ENCODE measurements at regions not wholly inside any gene's neighbourhood (a gene's known extent, or its start where the extent isn't known, plus 50 kb on each side); places are given as distances from the start of the nearest gene placed in this dataset.

GRCh38 chr9:14532456-14533115, 160.6 kb downstream of the ZDHHC21 start:
- TF ChIP-seq, protein P1, sequence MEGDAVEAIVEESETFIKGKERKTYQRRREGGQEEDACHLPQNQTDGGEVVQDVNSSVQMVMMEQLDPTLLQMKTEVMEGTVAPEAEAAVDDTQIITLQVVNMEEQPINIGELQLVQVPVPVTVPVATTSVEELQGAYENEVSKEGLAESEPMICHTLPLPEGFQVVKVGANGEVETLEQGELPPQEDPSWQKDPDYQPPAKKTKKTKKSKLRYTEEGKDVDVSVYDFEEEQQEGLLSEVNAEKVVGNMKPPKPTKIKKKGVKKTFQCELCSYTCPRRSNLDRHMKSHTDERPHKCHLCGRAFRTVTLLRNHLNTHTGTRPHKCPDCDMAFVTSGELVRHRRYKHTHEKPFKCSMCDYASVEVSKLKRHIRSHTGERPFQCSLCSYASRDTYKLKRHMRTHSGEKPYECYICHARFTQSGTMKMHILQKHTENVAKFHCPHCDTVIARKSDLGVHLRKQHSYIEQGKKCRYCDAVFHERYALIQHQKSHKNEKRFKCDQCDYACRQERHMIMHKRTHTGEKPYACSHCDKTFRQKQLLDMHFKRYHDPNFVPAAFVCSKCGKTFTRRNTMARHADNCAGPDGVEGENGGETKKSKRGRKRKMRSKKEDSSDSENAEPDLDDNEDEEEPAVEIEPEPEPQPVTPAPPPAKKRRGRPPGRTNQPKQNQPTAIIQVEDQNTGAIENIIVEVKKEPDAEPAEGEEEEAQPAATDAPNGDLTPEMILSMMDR (IDR thresholded peaks at IDR 0.05): no peak
- no peak for TF ChIP-seq POLR2AphosphoS5 (IDR thresholded peaks at IDR 0.05)
